AG20443 (cell line): ENCODE measurements at regions not wholly inside any gene's neighbourhood (a gene's known extent, or its start where the extent isn't known, plus 50 kb on each side); places are given as distances from the start of the nearest gene placed in this dataset.
"Not testable (repeated sequence)": the region's sequence is repeated elsewhere in the genome, so short reads cannot be mapped to it uniquely, and the experiment has no call there.

Experiments used
- DNase-seq: peaks from one replicate; pipeline ENCODE4 v3.0.0; 2012; ENCODE audit warnings: low spot score, mixed read lengths

DNA sequence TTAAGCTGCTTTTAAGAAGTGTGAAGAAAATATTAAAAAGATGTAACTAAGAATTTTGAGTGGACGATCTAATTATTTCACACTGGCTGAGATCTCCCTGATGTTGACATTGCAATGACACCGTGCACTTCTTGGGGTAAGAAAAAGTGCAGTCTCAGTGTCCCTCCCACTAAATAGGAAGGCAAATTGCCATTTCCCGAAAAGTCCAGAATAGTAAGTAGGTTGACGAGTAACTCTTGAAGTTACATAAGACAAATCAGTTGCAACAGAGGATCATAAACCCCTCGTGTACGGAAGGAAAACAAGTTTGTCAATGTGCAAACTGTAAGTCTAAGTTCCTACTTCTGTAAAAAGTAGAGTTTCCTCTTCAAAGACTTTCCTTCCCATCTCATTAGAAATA, 336.2 kb downstream of the CACNA1B start:
- not testable (repeated sequence) for DNase-seq

DNA sequence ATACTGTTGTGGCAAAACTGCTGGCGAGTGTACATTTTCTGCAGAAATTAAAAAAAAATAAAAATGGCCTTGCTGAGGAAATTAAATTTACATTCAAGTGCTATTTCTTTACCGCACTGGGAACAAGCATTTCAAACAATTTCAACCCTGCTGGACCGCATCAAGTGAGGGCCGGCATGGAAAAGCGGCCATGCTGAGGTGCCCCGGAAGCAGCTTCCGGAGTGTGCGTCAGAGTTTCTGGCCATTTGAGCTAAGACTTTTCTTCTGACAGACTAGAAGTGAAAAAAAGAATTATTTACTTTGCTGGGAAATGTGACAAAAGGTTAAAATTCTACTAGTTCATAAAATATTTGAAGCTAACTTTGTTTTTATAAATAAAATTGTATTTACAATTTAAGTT, 337.0 kb downstream of the CACNA1B start:
- not testable (repeated sequence) for DNase-seq

DNA sequence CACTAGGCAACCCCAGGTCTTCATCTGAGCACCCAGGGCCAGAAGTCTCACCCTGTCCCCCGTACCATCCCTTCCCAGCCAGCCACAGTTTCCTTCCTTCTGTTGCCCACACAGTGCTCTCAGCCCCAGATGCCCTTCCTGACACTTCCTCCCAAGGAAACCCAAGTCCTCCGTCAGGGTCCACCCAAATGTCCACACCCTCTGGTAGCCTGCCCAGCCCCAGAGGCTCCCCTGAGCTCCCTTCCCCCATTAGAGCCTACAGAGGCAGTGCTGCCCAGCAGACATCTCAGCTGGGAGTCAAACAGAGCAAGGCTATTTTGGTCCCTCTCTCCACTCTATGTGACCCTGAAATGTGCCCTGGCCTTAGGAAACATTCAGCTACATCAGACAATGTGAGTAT, 338.0 kb downstream of the CACNA1B start:
- DNase-seq = not testable (repeated sequence)

DNA sequence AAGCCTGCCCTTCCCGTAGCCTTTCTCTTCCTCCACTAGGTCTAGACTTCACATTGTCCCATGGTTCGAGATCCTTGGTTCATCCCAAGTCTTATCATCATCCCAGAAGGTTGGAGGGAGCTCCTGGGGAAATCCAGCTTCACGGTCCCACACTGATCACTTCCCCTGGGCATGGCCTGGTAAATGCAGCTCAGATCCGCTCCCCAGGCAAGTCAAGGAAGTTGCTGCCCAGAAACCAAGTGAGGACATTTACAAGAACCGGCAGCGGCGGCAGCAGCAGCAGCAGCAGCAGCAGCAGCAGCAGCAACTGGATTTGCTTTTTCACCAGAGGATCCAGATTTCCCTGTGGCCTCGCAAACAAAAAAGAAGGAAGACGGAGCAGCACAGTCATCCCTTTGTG, 339.2 kb downstream of the CACNA1B start:
- not testable (repeated sequence) for DNase-seq

DNA sequence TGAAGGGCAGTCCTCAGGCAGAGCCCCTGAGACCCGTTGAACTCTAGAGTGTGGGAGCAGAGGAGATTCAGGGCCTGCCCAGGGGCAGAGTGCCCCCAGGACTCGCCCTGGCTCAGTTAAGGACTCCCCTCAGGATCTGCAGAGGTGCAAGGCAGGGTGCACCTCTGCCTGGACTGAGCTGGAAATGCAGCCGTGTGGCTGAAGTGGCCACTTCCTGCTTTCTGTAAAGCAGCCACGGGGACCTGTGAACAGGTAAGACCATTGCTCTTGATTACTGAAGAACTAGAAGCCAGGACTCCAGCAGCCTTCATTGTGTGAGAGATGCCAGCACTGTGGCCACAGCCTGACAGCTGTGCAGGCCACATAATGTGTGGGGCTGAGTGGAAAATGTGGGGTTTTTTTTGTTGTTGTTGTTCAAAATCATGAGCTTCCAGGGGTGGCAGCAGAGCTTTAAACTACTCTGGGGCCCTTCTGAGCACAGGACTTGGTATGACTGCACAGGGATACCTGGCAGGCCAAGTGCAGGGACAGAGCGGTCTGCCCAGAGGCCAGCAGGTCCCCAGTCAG, 339.8 kb downstream of the CACNA1B start:
- not testable (repeated sequence) for DNase-seq

DNA sequence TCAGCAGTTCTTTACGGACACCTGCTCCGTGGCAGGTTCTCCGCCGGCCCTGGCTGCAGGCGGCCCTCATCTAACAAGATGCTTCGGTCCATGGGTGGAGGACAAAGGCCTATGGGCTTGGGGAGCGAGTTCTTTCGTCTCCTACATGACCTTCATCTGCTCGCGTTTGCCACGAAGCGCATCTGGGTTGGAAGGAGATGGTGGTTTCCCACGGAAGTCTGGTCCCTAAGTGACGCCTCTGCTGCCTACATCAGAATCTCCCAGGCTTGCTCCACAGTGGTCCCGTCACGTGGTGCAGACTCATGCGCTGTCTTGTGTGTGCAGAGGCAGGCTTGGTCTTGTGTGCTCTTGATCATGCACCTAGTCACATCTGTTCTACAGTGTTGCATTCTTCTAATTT, 341.7 kb downstream of the CACNA1B start:
- not testable (repeated sequence) for DNase-seq

DNA sequence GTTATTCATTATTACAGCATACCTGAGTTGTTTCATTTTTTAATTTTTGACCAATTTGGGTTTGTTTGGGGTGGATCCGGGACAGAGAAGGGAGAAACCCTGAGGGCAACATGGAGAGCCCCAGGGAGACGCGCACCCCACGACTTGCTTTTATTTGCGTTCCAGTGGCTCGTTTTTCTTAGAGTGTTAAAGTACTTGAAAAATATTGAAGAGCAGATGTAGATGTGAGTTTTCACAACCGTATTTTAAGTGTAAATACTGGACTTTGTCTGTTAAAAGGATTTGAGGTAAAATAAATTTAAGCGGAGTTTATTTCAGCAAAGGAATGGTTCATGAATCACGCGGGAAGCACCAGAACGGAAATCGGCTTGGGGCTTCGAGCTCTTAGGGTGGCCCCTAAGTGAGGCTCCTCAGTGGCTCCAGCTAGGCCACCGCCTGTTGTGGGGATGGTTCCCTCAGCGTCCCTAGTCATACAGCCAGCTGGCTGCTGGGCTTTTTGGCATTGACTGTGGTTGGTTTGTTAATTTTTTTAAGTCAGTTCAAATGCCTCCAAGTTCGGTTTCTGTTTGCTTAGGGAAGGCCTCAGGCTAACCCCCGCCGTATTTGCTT, 344.0 kb downstream of the CACNA1B start:
- DNase-seq = not testable (repeated sequence)

DNA sequence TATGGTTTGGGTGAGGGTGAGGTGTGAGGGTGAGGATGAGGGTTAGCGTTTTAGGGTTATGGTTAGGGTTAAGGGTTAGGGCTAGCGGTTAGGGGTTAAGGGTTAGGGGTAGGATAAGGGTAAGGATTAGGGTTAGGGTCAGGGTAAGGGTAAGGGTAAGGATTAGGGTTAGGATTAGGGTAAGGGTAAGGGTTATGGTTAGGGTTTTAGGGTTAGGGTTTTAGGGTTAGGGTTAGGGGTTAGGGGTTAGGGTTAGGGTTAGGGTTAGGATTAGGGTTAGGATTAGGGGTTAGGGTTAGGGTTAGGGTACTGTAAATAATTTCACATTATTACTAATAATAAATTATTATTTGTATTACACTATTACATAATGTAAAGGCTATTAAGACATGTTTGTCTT, 359.5 kb downstream of the CACNA1B start:
- DNase-seq = not testable (repeated sequence)

DNA sequence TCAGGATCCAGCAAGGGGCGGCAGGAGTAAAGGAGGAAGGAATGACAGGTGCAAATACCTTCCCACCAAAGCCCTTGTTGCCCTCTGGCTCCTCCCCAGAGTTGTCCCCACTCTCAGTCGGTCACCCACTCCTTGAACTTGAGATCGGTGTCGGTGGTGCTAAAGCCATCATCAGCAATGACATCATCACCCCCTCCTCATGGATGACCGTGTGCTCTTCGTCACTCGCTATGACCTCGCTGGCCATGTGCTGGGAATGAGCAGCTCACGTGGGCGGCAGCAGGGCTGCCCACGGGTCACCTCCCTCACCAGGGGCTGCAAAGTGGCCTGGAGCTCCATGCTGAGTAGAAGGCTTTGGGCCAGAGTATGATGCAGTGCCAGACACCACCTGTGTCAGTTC, 405.3 kb downstream of the CACNA1B start:
- not testable (repeated sequence) for DNase-seq
